WTC11 (cell line): ENCODE measurements at regions not wholly inside any gene's neighbourhood (a gene's known extent, or its start where the extent isn't known, plus 50 kb on each side); places are given as distances from the start of the nearest gene placed in this dataset.

ENCODE experiments used
- ATAC-seq: fragments of 200-7000 bp; cut with Tn5 transposase; 2 replicates; pipeline ENCODE4 v1.10.0; 2021; ENCODE audit warnings: mild to moderate bottlenecking, moderate library complexity
- CTCF ChIA-PET: fragments of 300-600 bp; sonication (Branson Sonifier 250); formaldehyde crosslinking; loops from one replicate; lab custom pipeline; 2021; ENCODE audit warnings: antibody characterized with exemption; lab: Charles Lee
- POLR2A ChIA-PET: fragments of 350-600 bp; sonication (Branson Sonifier 250); formaldehyde crosslinking; loops from one replicate; lab custom pipeline; 2021; ENCODE audit warnings: antibody characterized with exemption; lab: Charles Lee
- DNase-seq: peaks from one replicate; pipeline ENCODE4 v3.0.0; 2021; ENCODE audit warnings: low spot score
- H3K27ac Mint-ChIP-seq: 2 replicates; pipeline ENCODE4 v1.8.0; 2021; ENCODE audit warnings: mixed read lengths
- H3K27me3 Mint-ChIP-seq: 2 replicates; pipeline ENCODE4 v1.8.0; 2021; ENCODE audit warnings: low read depth, mild to moderate bottlenecking, moderate library complexity, mixed read lengths
- H3K36me3 Mint-ChIP-seq: 2 replicates; pipeline ENCODE4 v1.8.0; 2021; ENCODE audit warnings: mixed read lengths
- H3K4me1 Mint-ChIP-seq: 2 replicates; pipeline ENCODE4 v1.8.0; 2022; ENCODE audit warnings: mixed read lengths
- H3K4me3 Mint-ChIP-seq: 2 replicates; pipeline ENCODE4 v1.8.0; 2021; ENCODE audit warnings: mild to moderate bottlenecking, moderate library complexity, mixed read lengths
- H3K9me3 Mint-ChIP-seq: 2 replicates; pipeline ENCODE4 v1.8.0; 2021; ENCODE audit warnings: mixed read lengths
- CREM ChIP-seq: sonication (generic); formaldehyde crosslinking; IDR thresholded peaks from 2 replicates; pipeline ENCODE4 v1.8.1; 2022; ENCODE audit warnings: mild to moderate bottlenecking, missing genetic modification reagents, moderate library complexity
- CTCF ChIP-seq: fragments of 200-600 bp; IDR thresholded peaks from 2 replicates; pipeline ENCODE4 v1.8.0; 2022; ENCODE audit warnings: antibody characterized with exemption
- EMX1 ChIP-seq: fragments of 250-450 bp; sonication (Bioruptor Pico); IDR thresholded peaks from 2 replicates; pipeline ENCODE4 v1.8.0; 2021; ENCODE audit warnings: mild to moderate bottlenecking
- ESRRA ChIP-seq: sonication (generic); formaldehyde crosslinking; IDR thresholded peaks from 2 replicates; pipeline ENCODE4 v1.8.1; 2022; ENCODE audit warnings: mild to moderate bottlenecking, missing genetic modification reagents, borderline replicate concordance
- FOXK1 ChIP-seq: sonication (generic); formaldehyde crosslinking; IDR thresholded peaks from 2 replicates; pipeline ENCODE4 v1.8.0; 2022; ENCODE audit warnings: mild to moderate bottlenecking, moderate library complexity, missing genetic modification reagents
- HMGA2 ChIP-seq: fragments of 250-450 bp; sonication (Bioruptor Pico); IDR thresholded peaks from 2 replicates; pipeline ENCODE4 v1.4.0; 2021; ENCODE audit warnings: mild to moderate bottlenecking, moderate library complexity
- KAT7 ChIP-seq: sonication (generic); formaldehyde crosslinking; IDR thresholded peaks from 2 replicates; pipeline ENCODE4 v1.8.1; 2023; ENCODE audit warnings: missing genetic modification reagents, mild to moderate bottlenecking, borderline replicate concordance
- RELA ChIP-seq: sonication (generic); formaldehyde crosslinking; IDR thresholded peaks from 2 replicates; pipeline ENCODE4 v1.8.1; 2022; ENCODE audit warnings: missing genetic modification reagents, mild to moderate bottlenecking, borderline replicate concordance
- RORB ChIP-seq: fragments of 250-450 bp; sonication (Bioruptor Pico); IDR thresholded peaks from 2 replicates; pipeline ENCODE4 v1.9.0; 2021; ENCODE audit warnings: mild to moderate bottlenecking
- SMAD4 ChIP-seq: sonication (generic); formaldehyde crosslinking; IDR thresholded peaks from 2 replicates; pipeline ENCODE4 v1.8.0; 2022; ENCODE audit warnings: mild to moderate bottlenecking, missing genetic modification reagents
- TEAD1 ChIP-seq: sonication (generic); formaldehyde crosslinking; IDR thresholded peaks from 2 replicates; pipeline ENCODE4 v1.8.0; 2022; ENCODE audit warnings: mild to moderate bottlenecking, missing genetic modification reagents
- TP53 ChIP-seq: sonication (generic); formaldehyde crosslinking; IDR thresholded peaks from 2 replicates; pipeline ENCODE4 v1.8.1; 2023; ENCODE audit warnings: mild to moderate bottlenecking, missing genetic modification reagents
- USF2 ChIP-seq: sonication (generic); formaldehyde crosslinking; IDR thresholded peaks from 2 replicates; pipeline ENCODE4 v1.8.1; 2023; ENCODE audit warnings: mild to moderate bottlenecking, missing genetic modification reagents, moderate library complexity
- ZNF219 ChIP-seq: sonication (generic); formaldehyde crosslinking; IDR thresholded peaks from 2 replicates; pipeline ENCODE4 v1.8.0; 2023; ENCODE audit warnings: missing genetic modification reagents, mild to moderate bottlenecking, borderline replicate concordance
- ZNF263 ChIP-seq: sonication (generic); formaldehyde crosslinking; IDR thresholded peaks from 2 replicates; pipeline ENCODE4 v1.8.1; 2022; ENCODE audit warnings: low read depth, mild to moderate bottlenecking, moderate library complexity, missing genetic modification reagents
- ZNF317 ChIP-seq: sonication (generic); formaldehyde crosslinking; IDR thresholded peaks from 2 replicates; pipeline ENCODE4 v1.8.1; 2023; ENCODE audit warnings: low read depth, mild to moderate bottlenecking, moderate library complexity, missing genetic modification reagents, borderline replicate concordance
- ZNF396 ChIP-seq: fragments of 250-450 bp; sonication (Bioruptor Pico); IDR thresholded peaks from 2 replicates; pipeline ENCODE4 v1.8.0; 2021; ENCODE audit warnings: mild to moderate bottlenecking, moderate library complexity, borderline replicate concordance
- ZNF532 ChIP-seq: fragments of 250-450 bp; sonication (Bioruptor Pico); IDR thresholded peaks from 2 replicates; pipeline ENCODE4 v1.9.0; 2021; ENCODE audit warnings: mild to moderate bottlenecking, borderline replicate concordance
- ZNF671 ChIP-seq: fragments of 250-450 bp; sonication (Bioruptor Pico); IDR thresholded peaks from 2 replicates; pipeline ENCODE4 v1.8.0; 2021; ENCODE audit warnings: mild to moderate bottlenecking
- TF ChIP-seq, protein P1 (sequence below): sonication (generic); formaldehyde crosslinking; IDR thresholded peaks from 2 replicates; pipeline ENCODE4 v1.8.0; 2022; ENCODE audit warnings: mild to moderate bottlenecking, missing genetic modification reagents
- TF ChIP-seq, protein P2 (sequence below): sonication (generic); formaldehyde crosslinking; IDR thresholded peaks from 2 replicates; pipeline ENCODE4 v1.8.1; 2023; ENCODE audit warnings: mild to moderate bottlenecking, missing genetic modification reagents
- TF ChIP-seq, protein P3 (sequence below): fragments of 250-450 bp; sonication (Bioruptor Pico); IDR thresholded peaks from 2 replicates; pipeline ENCODE4 v1.8.0; 2021; ENCODE audit warnings: mild to moderate bottlenecking
- TF ChIP-seq, protein P4 (sequence below): fragments of 250-450 bp; sonication (Bioruptor Pico); IDR thresholded peaks from 2 replicates; pipeline ENCODE4 v2.1.2; 2022; ENCODE audit warnings: mild to moderate bottlenecking, moderate library complexity

DNA sequence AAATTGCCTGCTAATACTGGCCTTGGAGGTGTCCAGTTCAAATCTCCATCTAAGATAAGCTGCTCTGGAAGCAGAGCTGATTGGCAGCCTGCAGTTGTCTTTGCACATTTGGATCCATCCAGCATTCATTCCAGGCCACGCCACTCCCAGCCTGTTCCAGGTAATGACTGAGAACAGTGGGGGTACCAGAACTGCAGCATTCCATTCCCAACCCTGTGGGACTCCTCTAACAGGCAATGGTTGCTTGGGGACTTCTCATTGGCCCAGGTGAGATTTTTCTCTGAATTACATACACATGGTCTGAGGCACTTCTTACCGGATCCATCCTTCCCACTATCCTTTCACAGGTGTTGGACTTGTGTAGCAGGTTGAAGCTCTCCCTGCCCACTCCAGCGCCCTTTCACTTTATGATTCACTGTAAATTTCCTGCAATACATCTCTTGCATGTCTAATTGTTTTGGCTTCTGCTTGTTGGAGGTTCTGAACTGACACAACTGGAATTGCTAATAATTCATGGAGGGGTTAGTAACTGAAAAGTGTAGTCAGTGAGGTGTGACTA lies 206.1 kb upstream of the ZFHX3 start:
- TF ChIP-seq ZNF263 (CRISPR knock-in tag) (no peak), TP53 (CRISPR knock-in tag) (no peak), USF2 (CRISPR knock-in tag) (no peak), ZNF396 (CRISPR knock-in tag) (no peak), CREM (CRISPR knock-in tag) (no peak), RORB (CRISPR knock-in tag) (no peak), CTCF (no peak), ZNF219 (CRISPR knock-in tag) (no peak), SMAD4 (CRISPR knock-in tag) (no peak), HMGA2 (CRISPR knock-in tag) (no peak), FOXK1 (CRISPR knock-in tag) (no peak), TEAD1 (CRISPR knock-in tag) (no peak), RELA (no peak), ZNF671 (CRISPR knock-in tag) (no peak), EMX1 (CRISPR knock-in tag) (no peak)
- TF ChIP-seq, protein P1, sequence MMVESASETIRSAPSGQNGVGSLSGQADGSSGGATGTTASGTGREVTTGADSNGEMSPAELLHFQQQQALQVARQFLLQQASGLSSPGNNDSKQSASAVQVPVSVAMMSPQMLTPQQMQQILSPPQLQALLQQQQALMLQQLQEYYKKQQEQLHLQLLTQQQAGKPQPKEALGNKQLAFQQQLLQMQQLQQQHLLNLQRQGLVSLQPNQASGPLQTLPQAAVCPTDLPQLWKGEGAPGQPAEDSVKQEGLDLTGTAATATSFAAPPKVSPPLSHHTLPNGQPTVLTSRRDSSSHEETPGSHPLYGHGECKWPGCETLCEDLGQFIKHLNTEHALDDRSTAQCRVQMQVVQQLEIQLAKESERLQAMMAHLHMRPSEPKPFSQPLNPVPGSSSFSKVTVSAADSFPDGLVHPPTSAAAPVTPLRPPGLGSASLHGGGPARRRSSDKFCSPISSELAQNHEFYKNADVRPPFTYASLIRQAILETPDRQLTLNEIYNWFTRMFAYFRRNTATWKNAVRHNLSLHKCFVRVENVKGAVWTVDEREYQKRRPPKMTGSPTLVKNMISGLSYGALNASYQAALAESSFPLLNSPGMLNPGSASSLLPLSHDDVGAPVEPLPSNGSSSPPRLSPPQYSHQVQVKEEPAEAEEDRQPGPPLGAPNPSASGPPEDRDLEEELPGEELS = no peak
- TF ChIP-seq, protein P2, sequence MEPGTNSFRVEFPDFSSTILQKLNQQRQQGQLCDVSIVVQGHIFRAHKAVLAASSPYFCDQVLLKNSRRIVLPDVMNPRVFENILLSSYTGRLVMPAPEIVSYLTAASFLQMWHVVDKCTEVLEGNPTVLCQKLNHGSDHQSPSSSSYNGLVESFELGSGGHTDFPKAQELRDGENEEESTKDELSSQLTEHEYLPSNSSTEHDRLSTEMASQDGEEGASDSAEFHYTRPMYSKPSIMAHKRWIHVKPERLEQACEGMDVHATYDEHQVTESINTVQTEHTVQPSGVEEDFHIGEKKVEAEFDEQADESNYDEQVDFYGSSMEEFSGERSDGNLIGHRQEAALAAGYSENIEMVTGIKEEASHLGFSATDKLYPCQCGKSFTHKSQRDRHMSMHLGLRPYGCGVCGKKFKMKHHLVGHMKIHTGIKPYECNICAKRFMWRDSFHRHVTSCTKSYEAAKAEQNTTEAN (CRISPR knock-in tag) = no peak
- TF ChIP-seq, all 79 proteins: peak for 0
- no peak overlapping the region for H3K27ac Mint-ChIP-seq
- ChIA-PET POLR2A (no interaction called here), CTCF (no interaction called here)
- no peak overlapping the region for H3K4me3 Mint-ChIP-seq
- H3K4me1 Mint-ChIP-seq = no peaks in the 10 kb centered on the region
- H3K36me3 Mint-ChIP-seq = no peaks in the 10 kb centered on the region
- H3K9me3 Mint-ChIP-seq = peaks cover 4% of the 10 kb centered on the region; the same call in 1 of the 2 replicates
- H3K27me3 Mint-ChIP-seq = no peaks in the 10 kb centered on the region; the same call in 1 of the 2 replicates
- DNase-seq = no peak
- peak; percentile 56; the same call in 1 of the 2 replicates for ATAC-seq

GRCh38 chr16:73252446-73252845 lies 204.5 kb upstream of the ZFHX3 start:
- no peaks in the 10 kb centered on the region; the same call in 1 of the 2 replicates for H3K27me3 Mint-ChIP-seq
- CTCF ChIA-PET = no interaction called here
- no peak overlapping the region for H3K4me3 Mint-ChIP-seq
- no peaks in the 10 kb centered on the region for H3K36me3 Mint-ChIP-seq
- H3K9me3 Mint-ChIP-seq = peaks cover 4% of the 10 kb centered on the region; the same call in 1 of the 2 replicates
- POLR2A ChIA-PET = interaction anchor here (0.6 kb wide), 1 partner anchor 171 kb away, joined by 4 read pairs; no protein-coding TSS in a partner anchor
- no peak for ATAC-seq
- no peaks in the 10 kb centered on the region for H3K4me1 Mint-ChIP-seq
- DNase-seq = no peak
- no peak overlapping the region for H3K27ac Mint-ChIP-seq
- TF ChIP-seq ZNF317 (CRISPR knock-in tag) = no peak
- TF ChIP-seq ZNF532 (CRISPR knock-in tag) = no peak
- TF ChIP-seq, protein P3, sequence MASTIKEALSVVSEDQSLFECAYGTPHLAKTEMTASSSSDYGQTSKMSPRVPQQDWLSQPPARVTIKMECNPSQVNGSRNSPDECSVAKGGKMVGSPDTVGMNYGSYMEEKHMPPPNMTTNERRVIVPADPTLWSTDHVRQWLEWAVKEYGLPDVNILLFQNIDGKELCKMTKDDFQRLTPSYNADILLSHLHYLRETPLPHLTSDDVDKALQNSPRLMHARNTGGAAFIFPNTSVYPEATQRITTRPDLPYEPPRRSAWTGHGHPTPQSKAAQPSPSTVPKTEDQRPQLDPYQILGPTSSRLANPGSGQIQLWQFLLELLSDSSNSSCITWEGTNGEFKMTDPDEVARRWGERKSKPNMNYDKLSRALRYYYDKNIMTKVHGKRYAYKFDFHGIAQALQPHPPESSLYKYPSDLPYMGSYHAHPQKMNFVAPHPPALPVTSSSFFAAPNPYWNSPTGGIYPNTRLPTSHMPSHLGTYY = no peak
- TF ChIP-seq ESRRA (CRISPR knock-in tag) = no peak
- no peak for TF ChIP-seq CREM (CRISPR knock-in tag)
- TF ChIP-seq, protein P4, sequence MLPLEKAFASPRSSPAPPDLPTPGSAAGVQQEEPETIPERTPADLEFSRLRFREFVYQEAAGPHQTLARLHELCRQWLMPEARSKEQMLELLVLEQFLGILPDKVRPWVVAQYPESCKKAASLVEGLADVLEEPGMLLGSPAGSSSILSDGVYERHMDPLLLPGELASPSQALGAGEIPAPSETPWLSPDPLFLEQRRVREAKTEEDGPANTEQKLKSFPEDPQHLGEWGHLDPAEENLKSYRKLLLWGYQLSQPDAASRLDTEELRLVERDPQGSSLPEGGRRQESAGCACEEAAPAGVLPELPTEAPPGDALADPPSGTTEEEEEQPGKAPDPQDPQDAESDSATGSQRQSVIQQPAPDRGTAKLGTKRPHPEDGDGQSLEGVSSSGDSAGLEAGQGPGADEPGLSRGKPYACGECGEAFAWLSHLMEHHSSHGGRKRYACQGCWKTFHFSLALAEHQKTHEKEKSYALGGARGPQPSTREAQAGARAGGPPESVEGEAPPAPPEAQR (CRISPR knock-in tag) = no peak
- TF ChIP-seq KAT7 (CRISPR knock-in tag) = no peak
